Progenitor cell of endocrine pancreas (in vitro differentiated cells): ENCODE measurements at regions not wholly inside any gene's neighbourhood (a gene's known extent, or its start where the extent isn't known, plus 50 kb on each side); places are given as distances from the start of the nearest gene placed in this dataset.

Source experiments
- DNase-seq: peaks from one replicate; pipeline ENCODE4 v3.0.0; 2021; ENCODE audit warnings: low spot score; ENCODE audit not compliant: unreplicated experiment
- H3K27ac Mint-ChIP-seq: 2 replicates; pipeline ENCODE4 v1.8.0; 2021; ENCODE audit warnings: mild to moderate bottlenecking, moderate library complexity, mixed read lengths
- H3K27me3 Mint-ChIP-seq: 2 replicates; pipeline ENCODE4 v1.8.0; 2021; ENCODE audit warnings: mixed read lengths
- H3K36me3 Mint-ChIP-seq: 2 replicates; pipeline ENCODE4 v1.8.0; 2022; ENCODE audit warnings: mixed read lengths; ENCODE audit not compliant: insufficient read depth
- H3K4me1 Mint-ChIP-seq: 2 replicates; pipeline ENCODE4 v1.8.0; 2021; ENCODE audit warnings: low read depth, mixed read lengths
- H3K4me3 Mint-ChIP-seq: 2 replicates; pipeline ENCODE4 v1.8.0; 2021; ENCODE audit warnings: low read depth, mild to moderate bottlenecking, moderate library complexity, mixed read lengths
- H3K9me3 Mint-ChIP-seq: 2 replicates; pipeline ENCODE4 v1.8.0; 2021; ENCODE audit warnings: low read depth, mixed read lengths
- CTCF ChIP-seq: fragments of 200-600 bp; sonication (generic); IDR thresholded peaks from one replicate; pipeline ENCODE4 v1.5.0; 2021; ENCODE audit warnings: antibody characterized with exemption, mild to moderate bottlenecking; ENCODE audit not compliant: unreplicated experiment

DNA sequence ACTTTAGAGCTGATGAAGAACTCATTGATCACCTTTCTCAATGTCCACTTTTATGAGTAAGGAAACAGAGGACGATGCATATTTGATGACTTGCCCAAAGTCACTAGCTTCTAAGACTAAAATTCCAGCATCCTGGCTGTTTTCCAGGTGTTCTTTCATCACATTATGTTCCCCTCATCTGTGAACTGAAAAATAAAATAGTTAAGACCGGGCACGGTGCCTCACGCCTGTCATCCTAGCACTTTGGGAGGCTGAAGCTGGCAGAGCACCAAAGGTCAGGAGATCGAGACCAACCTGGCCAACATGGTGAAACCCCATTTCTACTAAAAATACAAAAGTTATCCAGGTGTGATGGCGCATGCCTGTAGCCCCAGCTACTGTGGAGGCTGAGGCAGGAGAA lies 297.5 kb downstream of the DUSP10 start:
- Mint-ChIP-seq H3K27ac (no peak overlapping the region), H3K27me3 (peaks cover 3% of the 10 kb centered on the region), H3K36me3 (no peaks in the 10 kb centered on the region), H3K9me3 (no peaks in the 10 kb centered on the region), H3K4me3 (no peak overlapping the region), H3K4me1 (no peaks in the 10 kb centered on the region)
- no peak for TF ChIP-seq CTCF
- no peak for DNase-seq

DNA sequence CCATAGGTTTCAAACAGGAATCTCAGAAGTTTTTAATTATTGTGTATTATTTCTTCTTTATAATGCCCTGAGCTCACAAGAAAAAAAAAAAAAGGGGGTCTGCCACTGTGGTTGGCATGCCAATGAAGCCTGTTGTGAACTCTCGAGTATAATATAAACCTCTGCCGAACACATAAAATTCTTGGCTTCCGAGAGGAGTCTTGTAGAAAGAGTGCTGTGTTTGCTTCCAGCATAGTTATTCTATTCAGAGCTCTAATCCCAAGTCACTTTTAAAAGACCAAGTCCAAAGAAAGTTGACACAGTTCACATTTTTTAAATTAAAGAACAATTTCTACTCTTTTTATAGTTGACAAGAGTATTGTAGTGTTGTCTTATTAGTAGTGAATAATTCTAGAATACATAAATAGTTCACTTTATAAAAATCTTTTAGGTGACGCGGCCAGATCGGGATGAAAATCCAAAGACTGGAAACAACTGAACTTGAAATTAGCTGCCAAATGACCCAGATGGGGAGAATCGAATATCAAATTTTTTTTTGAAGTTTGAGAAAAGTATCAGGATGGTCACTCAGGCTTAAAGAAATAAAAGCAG lies 293.2 kb downstream of the DUSP10 start:
- DNase-seq: no peak
- Mint-ChIP-seq H3K27me3 (no peaks in the 10 kb centered on the region), H3K4me3 (no peak overlapping the region), H3K9me3 (peaks cover 4% of the 10 kb centered on the region), H3K4me1 (no peaks in the 10 kb centered on the region), H3K27ac (no peak overlapping the region), H3K36me3 (no peaks in the 10 kb centered on the region)
- no peak for TF ChIP-seq CTCF

GRCh38 chr1:221449194-221449593 lies 292.7 kb downstream of the DUSP10 start:
- Mint-ChIP-seq H3K36me3 (no peaks in the 10 kb centered on the region), H3K27ac (no peak overlapping the region), H3K9me3 (peaks cover 4% of the 10 kb centered on the region), H3K27me3 (no peaks in the 10 kb centered on the region), H3K4me3 (no peak overlapping the region), H3K4me1 (no peaks in the 10 kb centered on the region)
- no peak for TF ChIP-seq CTCF
- no peak for DNase-seq

GRCh38 chr1:221449801-221450470 lies 292.0 kb downstream of the DUSP10 start:
- no peaks in the 10 kb centered on the region for H3K27me3 Mint-ChIP-seq
- peaks cover 4% of the 10 kb centered on the region for H3K9me3 Mint-ChIP-seq
- no peaks in the 10 kb centered on the region for H3K4me1 Mint-ChIP-seq
- H3K36me3 Mint-ChIP-seq: no peaks in the 10 kb centered on the region
- H3K4me3 Mint-ChIP-seq: no peak overlapping the region
- no peak for DNase-seq
- no peak for TF ChIP-seq CTCF
- H3K27ac Mint-ChIP-seq: no peak overlapping the region

DNA sequence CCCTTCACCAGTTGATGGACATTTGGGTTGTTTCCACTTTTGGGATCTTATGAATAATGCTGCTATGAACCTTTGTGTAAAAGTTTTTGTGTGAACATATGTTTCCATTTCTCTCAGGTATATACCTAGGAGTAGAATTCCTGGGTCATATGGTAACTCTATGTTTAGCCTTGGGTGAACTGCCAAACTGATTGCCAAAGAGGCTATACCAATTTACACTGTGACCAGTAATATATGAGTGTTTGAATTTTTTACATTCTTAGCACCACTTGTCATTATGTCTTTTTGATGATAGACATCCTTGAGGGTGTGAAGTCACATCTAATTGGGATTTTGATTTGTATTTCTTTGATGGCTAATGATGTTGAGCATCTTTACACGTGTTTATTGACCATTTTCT lies 290.1 kb downstream of the DUSP10 start:
- no peaks in the 10 kb centered on the region for H3K4me1 Mint-ChIP-seq
- H3K36me3 Mint-ChIP-seq: no peaks in the 10 kb centered on the region
- H3K4me3 Mint-ChIP-seq: no peak overlapping the region
- peaks cover 4% of the 10 kb centered on the region for H3K9me3 Mint-ChIP-seq
- no peak for TF ChIP-seq CTCF
- H3K27me3 Mint-ChIP-seq: no peaks in the 10 kb centered on the region
- H3K27ac Mint-ChIP-seq: no peak overlapping the region
- no peak for DNase-seq
